ENCODE measurements at regions not wholly inside any gene's neighbourhood (a gene's known extent, or its start where the extent isn't known, plus 50 kb on each side); places are given as distances from the start of the nearest gene placed in this dataset.

GRCh38 chr14:86902176-86902950, 1090.6 kb downstream of the GALC start:
- DNase-seq (ENCODE audit: low read depth): no peak

DNA sequence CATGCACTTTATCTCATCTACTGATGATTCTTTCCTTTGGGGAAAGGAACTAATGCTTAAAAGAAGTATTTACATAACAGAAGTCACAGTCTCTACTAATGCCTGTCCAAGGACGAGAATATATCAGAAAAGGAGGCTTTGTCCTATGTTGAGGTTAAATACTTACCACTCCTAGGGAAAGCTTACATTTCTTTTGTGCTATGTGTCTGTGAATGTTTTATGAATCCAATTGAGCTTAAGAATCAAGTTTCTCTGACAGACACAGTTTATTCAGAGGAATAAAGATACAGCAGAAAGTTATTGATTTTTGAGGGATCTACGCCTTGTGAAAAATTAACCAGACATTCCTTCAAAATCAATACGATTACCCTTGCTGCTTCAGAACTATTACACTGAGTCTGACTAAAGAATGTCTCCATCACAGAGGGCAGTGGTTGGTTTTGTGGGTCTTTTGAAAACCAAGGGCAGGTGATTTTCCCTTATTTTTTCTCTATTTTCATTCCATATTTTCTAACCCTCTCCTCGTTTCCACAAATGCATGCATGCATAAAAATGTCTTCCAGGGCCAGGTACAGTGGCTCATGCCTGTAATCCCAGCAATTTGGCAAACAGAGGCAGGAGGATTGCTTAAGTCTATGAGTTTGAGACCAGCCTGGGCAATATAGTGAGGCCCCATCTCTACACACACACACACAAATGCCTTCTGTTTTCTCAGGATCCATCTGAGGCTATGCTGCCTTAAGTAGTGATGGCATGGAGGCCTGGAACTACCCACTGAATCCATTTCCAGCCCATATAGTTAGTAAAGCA, 1095.1 kb downstream of the GALC start:
- no peak for DNase-seq (ENCODE audit: low read depth)

DNA sequence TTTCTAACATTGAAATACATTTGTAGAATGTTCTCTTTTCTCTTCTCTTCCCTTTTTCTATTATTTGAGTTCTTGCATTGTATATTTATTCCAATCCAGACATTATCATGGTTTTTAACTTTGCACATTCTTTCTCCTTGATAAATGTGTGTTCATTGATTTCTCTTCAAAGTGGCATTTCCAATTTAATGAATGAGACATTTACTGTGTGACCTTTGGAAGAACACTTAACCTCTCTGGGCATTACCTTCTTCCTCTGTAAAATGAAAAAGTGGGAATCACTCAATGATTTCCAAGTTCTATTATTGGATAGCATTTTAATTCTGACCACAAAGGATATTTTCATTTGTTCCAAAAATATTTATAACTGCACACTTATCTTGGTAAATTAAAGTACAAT, 1095.8 kb downstream of the GALC start:
- DNase-seq (ENCODE audit: low read depth): no peak

DNA sequence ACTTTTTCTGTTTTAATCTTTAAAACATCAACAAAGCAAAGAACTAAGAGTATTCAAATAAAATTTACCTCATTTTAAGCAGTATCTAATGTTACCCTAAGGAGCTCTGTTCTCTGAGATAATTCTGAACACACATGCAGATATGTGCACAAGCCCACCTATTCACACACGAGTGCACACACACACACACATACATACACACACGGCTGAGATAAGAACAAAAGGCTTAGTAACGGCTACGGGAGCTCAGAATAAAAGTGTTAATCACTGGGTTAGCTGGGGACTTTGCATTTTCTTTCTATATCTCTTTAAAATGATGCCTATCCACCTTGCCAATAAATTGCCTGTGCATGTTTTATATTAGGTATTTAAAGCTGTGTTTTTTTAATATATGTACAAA, 1096.3 kb downstream of the GALC start:
- DNase-seq (ENCODE audit: low read depth): no peak

DNA sequence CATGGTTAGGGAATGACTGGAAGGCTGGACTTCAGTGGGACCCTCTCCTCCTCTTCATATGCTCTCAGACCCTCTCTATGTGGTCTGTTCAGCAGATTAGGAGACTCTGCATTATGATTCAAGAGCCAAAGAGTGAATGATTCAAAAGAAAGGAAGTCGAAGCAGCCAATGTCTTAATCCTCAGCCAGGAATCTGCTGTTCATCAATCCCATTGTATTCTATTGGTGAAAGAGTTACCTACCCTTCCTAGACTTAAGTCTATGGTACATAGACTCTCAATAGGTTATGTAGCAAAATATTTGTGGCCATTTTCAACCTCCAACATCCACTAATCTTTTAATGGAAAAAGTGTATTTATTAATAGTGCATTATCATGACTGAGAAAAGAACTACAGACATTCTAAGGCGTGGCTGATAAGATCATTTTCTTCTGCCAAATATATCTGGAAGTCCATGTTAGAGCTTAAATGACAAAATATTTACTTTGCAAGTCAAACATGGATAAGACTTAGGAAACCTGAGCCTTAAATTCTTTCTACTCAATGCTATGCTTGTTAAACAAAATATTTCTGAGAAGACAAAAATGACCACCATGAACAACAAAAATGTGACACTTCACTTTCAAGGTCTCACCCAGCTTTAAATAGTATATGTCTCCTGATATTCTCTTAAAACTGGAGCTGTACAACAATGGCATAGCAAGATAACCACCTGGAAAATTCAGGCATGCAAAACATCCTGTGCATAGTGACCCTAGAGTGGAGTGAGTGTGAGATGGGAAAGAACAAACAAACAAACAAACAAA, 1100.6 kb downstream of the GALC start:
- DNase-seq (ENCODE audit: low read depth): no peak

GRCh38 chr14:86885280-86885679, 1107.7 kb downstream of the GALC start:
- DNase-seq (ENCODE audit: low read depth): no peak

DNA sequence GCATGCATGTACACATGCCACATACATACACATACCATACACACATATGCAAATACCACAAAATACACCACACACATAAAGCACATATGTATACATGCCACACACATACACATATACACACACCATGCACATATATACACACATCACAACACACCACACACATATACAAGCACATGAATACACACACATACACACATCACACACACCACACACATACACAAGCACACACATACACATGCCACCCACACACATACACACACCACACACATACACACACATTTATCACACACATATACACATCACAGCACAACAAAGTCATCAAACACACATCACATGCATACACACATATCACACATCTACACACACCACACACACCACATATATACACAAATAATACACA, 1108.5 kb downstream of the GALC start:
- DNase-seq (ENCODE audit: low read depth): no peak

GRCh38 chr14:86882818-86883217, 1110.2 kb downstream of the GALC start:
- no peak for DNase-seq (ENCODE audit: low read depth)

DNA sequence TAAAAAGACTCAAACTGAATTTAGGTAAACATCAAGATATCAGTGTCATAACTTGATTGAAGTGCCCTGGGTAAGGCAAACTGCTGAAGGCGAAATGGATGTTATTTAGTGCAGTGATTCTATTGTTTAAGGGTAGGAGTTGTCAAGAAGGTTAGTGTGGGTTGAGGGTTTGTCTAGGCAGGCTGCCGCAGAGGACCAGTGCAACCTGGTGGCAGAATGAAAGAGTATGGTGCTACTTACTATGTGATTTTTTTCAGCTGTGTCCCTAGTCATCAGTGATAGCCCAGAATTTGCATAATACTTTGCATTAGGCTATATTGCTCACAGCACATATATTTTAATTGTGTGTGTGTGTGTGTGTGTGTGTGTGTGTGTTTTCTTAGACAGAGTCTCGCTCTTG, 1127.0 kb downstream of the GALC start:
- no peak for DNase-seq (ENCODE audit: low read depth)

DNA sequence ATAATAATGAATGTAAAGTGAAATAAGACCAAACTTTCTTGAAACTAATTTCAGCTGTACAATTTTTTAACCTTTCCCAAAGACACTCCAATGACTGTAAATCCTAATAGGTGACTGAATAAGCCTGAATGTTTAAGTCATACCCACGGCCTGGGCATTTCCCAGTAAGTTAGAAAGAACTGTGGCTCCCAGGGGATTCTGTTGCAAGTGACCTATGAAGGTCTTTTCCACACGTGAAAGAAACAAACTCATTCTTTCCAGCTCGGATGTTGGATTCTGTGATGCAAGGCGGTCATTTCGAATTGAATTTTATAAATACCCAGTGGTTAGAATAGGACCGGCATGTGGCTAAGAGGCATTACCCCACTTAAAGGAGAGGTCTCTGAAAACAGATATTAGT, 1134.4 kb downstream of the GALC start:
- DNase-seq (ENCODE audit: low read depth): no peak

DNA sequence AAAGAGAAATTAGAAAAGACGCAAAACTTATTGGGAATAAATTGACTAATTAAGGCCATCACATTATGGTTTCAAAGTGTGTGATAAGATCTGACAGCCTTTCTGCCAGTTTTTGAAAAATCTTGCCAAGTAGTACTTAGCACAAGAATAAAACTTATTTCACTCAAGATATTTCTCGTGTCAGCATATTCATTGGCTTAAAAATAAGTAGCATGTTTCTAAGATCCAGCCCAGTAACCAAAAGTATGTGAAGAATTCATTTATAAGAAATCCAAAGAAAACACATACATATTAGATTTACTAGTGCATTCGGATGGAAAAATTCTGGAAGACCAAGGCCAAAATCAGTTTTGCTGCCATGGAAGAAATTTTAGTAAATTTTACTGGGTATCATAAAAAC, 1135.0 kb downstream of the GALC start:
- no peak for DNase-seq (ENCODE audit: low read depth)

- no peak for DNase-seq (ENCODE audit: low read depth)
Measured at GRCh38 chr14:86852530-86852929, 1140.5 kb downstream of the GALC start.

DNA sequence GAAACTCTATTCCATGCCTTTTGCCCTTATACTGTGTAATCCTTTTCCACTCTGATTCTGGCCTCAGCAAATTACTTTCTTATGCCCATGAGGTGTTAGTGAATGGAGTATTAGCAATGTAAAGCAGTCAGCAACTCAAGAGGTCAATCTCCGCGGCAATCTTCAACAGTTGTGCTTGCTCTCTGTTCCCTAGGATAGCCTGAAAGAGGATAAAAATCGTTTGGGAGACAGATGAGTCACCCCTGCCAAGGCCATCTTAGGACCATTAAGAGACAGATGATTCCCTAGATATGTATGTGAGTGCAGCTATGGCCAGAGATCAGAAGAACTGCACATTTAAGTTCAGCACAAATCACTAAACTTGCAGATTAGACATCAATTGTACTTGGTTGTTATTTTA, 1145.8 kb downstream of the GALC start:
- no peak for DNase-seq (ENCODE audit: low read depth)

DNA sequence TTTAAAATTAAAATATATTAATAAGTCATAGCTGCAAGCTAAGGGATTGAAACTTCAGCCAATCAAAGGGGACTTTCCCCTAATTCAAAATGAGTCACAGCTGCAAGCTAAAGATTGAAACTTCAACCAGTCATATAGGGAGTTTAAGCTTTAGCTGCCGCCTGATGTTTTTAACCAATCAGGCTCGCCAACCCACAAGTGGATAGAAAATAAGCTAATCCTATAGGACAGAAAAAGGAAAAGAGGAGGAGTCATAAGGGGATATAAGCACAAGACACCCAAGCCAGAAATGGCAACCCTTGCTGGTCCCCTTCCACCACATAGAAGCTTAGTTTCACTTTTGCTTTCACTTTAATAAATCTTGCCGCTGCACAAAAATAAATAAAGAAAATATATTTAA, 1154.6 kb downstream of the GALC start:
- DNase-seq (ENCODE audit: low read depth): no peak

DNA sequence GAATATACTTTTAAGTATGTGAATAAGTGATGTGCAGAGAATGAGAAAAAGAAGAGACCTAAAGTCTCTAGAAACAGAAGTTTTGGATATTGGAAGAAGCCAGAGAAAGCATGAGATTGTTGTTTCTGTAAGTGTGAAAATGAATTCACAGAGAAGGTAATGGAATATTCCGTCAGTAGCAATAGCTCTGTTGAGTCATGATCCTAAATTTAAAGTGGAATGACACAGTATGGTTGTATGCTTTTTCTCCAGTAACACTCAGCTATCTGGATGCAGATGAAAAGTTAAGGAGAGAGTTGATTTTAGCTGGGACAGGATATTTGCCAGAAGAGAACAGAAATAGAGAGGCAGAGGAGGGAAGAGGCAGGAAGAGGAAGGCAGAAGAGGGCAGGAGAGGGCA, 1166.3 kb downstream of the GALC start:
- DNase-seq (ENCODE audit: low read depth): no peak

GRCh38 chr14:86824167-86824566, 1168.8 kb downstream of the GALC start:
- no peak for DNase-seq (ENCODE audit: low read depth)

DNA sequence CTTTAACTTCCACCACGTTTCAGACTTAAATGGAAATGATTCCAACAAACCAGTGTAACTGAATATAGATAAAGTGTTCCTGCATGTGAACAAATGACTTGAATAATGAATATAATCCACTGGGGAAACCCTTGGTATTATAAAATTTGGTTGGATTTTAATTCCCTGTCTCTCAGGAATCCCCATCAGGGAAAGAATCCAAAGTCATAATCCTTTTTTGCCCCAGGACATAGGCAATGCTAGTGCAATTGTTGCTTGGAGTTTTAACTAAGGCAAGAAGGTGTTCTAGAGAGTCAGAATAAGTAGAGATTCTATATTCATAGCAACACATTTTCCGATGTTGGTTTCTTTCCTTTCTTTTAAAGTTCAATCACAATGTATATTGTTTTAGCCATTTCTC, 1169.4 kb downstream of the GALC start:
- DNase-seq (ENCODE audit: low read depth): no peak

- no peak for DNase-seq (ENCODE audit: low read depth)
Measured at GRCh38 chr14:86815341-86815740, 1177.6 kb downstream of the GALC start.

DNA sequence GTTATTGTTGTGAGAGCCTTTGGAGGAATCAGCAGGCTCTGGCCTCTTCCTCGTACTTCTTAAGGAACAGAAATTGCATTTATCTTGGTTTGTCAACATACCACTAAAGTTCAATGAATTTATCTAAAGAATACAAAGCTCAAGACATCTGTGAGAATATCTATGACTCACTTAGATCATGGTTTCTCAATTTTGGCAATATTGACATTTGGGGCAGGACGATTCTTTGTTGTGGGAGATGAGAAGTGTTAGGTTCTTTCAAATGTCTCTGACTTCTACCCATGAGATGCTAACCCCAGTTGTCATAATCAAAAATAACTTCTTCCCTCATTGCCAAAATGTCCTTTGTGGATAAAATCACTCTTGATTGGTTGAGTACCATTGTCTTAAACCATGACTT, 1190.3 kb downstream of the GALC start:
- DNase-seq (ENCODE audit: low read depth): no peak

DNA sequence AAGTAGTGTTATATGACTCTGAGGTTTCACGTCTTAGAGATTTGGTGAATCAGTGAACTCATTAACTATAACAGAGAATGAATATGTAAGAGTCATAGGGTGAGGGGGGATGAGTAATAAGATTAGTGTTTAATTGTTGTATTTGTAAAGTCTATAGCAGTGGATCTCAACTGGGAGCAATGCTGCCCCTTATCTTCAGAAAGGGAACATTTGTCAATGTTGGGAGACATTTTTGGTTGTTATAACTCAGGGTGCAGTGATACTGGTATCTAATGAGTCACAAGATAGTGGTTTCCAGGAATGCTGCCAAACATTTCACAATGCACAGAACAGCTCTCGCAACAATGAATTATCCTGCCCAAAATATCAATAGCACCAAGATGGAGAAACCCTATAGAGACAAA, 1193.7 kb downstream of the GALC start:
- no peak for DNase-seq (ENCODE audit: low read depth)

- no peak for DNase-seq (ENCODE audit: low read depth)
Measured at GRCh38 chr14:86798330-86798729, 1194.7 kb downstream of the GALC start.

DNA sequence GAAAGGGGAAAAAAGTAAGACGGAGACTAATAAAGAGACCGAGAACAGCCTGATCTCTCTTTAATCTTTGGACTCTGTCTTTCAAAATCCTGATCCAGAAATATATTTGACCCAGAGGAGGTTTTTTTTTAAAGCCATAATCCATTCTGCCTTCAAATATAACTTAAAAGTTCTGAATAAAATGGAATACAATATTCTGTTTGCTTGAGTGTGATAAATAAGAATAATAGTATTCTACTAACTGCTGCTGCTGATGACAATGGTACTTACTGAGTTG, 1196.0 kb downstream of the GALC start:
- DNase-seq (ENCODE audit: low read depth): no peak
